ENCODE measurements at regions not wholly inside any gene's neighbourhood (a gene's known extent, or its start where the extent isn't known, plus 50 kb on each side); places are given as distances from the start of the nearest gene placed in this dataset.
A peak's percentile ranks its signal among the peaks of the same experiment; 100 is the strongest.

DNA sequence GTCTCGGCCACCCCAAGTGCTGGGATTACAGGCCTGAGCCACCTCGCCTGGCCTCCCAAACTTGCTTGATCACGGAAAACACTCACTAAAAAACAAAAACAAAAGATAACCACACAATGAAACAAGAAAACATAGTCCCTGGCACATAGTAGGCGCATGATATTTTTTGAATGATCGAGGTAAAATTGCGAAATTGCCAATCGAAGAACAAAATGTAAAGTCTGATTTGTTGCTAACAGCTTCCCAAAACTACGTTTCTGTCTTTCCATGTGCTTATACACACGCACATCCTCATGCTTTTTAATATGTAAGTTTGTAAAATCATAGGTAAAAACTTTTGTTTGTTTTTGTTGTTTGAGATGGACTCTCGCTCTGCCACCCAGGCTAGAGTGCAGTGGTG lies 168.5 kb upstream of the SALL4 start:
- 93 to 97% methylated on average over 10 of the region's 10 CpGs for WGBS, 2 donors
- TF ChIP-seq POLR2A (IDR thresholded peaks at IDR 0.05) = no peak
- TF ChIP-seq, protein P1, sequence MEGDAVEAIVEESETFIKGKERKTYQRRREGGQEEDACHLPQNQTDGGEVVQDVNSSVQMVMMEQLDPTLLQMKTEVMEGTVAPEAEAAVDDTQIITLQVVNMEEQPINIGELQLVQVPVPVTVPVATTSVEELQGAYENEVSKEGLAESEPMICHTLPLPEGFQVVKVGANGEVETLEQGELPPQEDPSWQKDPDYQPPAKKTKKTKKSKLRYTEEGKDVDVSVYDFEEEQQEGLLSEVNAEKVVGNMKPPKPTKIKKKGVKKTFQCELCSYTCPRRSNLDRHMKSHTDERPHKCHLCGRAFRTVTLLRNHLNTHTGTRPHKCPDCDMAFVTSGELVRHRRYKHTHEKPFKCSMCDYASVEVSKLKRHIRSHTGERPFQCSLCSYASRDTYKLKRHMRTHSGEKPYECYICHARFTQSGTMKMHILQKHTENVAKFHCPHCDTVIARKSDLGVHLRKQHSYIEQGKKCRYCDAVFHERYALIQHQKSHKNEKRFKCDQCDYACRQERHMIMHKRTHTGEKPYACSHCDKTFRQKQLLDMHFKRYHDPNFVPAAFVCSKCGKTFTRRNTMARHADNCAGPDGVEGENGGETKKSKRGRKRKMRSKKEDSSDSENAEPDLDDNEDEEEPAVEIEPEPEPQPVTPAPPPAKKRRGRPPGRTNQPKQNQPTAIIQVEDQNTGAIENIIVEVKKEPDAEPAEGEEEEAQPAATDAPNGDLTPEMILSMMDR (IDR thresholded peaks at IDR 0.05) = no peak
- intact Hi-C loops (cut with DNase I; ENCODE audit: low total_unique reads) = no loop called here
- peak in 1 of 2 donors; percentile 34 for DNase-seq (ENCODE audit: low spot score in 2 of 2)
- no peak overlapping the region for H3K4me3 ChIP-seq (ENCODE audit: low read depth, poor library complexity, severe bottlenecking)

DNA sequence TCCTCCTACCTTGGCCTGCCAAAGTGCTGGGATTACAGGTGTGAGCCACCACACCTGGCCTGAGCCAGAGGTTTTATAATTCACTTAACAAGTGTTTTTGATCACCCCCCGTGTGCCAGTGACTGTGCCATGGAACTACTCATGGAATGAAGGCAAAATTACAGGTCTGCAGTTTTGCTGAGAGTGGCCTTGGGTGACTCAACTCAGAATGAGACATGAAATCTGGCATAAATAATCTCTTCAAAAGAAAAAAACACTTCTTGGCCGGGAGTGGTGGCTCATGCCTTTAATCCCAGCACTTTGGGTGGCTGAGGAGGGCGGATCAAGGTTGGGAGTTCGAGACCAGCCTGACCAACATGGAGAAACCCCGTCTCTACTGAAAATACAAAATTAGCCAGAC lies 166.9 kb upstream of the SALL4 start:
- H3K4me3 ChIP-seq (ENCODE audit: low read depth, poor library complexity, severe bottlenecking) = no peak overlapping the region
- intact Hi-C loops (cut with DNase I; ENCODE audit: low total_unique reads) = no loop called here
- TF ChIP-seq POLR2A (IDR thresholded peaks at IDR 0.05) = no peak
- TF ChIP-seq, protein P1 (IDR thresholded peaks at IDR 0.05) = no peak
- 85 to 88% methylated on average over 5 of the region's 5 CpGs for WGBS, 2 donors
- peak in 1 of 2 donors; percentile 17 for DNase-seq (ENCODE audit: low spot score in 2 of 2)

DNA sequence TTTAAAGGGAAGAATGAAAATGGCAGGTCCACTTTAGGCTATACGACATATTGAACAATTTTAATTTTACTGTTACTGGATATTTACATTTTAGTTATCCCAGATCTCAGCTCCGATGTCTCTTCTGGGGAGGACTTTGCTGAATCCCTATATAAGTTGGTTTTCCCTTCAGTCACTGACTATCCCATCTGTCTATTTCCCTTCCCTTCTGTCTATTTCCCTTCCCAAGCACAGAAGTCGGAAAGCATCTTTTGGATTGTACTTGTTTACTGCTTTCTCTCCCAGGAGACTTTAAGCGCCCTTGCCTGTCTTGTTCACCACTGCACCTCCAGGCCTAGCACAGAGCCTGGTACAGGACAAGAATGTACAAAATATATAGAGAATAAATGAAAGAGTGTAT lies 165.8 kb upstream of the SALL4 start:
- intact Hi-C loops (cut with DNase I; ENCODE audit: low total_unique reads) = no loop called here
- WGBS, 2 donors = 96 to 97% methylated on average over 4 of the region's 4 CpGs
- TF ChIP-seq, protein P1 (IDR thresholded peaks at IDR 0.05) = no peak
- no peak for TF ChIP-seq POLR2A (IDR thresholded peaks at IDR 0.05)

DNA sequence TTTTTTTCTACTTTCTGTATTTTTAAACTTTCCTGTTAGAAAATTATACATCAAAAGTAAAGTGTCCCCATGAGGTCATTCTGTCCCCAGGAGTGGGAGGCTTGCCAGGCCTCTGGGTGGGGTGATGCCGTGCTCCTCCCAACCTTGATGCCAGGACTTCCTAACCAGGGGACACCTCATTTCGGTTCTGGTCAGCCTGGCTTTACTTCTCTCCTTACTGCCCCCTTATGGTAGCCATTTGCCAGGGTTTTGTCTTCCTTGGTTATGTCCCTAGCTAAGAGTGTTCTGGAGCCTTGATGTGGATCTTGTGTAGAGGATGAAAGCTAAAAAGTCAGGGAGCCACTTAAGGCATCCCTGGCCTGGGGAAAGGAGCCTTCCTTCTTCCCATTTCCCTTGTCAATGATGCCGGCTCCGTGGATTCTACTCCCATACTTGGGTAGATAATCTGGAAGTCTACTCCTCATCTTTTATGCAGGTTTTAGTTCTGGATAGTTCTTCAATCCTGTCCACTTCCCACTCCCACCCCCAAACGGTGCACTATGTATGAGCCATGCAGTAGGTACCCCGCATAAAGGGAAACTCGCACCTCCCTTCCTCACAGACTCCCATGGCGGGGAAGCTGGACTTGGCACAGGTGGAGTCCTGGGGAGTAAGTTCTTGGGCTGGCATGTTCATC lies 164.1 kb upstream of the SALL4 start:
- DNase-seq (ENCODE audit: low spot score in 2 of 2) = peak; percentile 23 to 83
- intact Hi-C loops (cut with DNase I; ENCODE audit: low total_unique reads) = no loop called here
- H3K4me3 ChIP-seq (ENCODE audit: low read depth, poor library complexity, severe bottlenecking) = no peak overlapping the region
- TF ChIP-seq, protein P1 (IDR thresholded peaks at IDR 0.05) = no peak
- no peak for TF ChIP-seq POLR2A (IDR thresholded peaks at IDR 0.05)
- WGBS, 2 donors = 52 to 60% methylated on average over 8 of the region's 8 CpGs

More for the DNA sequence above, 165.8 kb upstream of the SALL4 start:
- DNase-seq (ENCODE audit: low spot score in 2 of 2) = peak in 1 of 2 donors; percentile 9
- no peak overlapping the region for H3K4me3 ChIP-seq (ENCODE audit: low read depth, poor library complexity, severe bottlenecking)

DNA sequence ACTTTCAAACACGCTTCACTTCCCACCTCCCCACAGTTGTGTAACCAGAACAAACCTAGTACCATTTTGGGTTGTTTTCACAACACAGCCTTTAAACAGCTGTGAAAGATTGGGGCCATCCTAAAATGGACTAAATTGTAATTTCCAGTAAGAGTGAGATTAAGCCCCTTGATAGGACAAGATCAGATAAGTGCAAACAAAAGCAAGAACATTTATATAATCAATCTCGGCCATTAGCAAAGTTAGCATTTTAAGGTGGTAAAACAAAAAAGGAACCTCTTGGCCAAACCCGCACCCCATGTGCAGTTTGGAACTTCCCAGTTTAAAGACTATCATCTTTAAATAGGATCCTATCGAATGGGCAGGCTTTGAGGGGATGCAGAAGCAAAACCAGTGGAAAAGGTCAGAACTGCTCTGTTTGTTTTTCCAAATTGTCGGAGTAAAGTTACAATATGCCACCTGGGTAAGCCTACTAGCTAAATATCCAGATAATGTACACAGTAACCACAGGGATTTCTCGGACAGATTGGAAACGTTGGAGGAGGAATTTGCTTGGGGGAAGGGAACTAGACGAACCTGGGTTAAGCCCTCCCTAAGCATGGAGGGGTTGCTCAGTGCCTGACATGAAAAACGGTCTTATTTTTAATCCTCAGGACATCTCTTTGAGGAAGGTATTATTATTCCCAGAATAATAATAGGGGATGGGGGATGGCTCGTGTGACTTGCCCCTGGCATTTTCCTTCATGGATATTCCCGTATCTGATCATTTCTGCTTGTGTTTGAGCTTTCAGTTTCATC lies 159.8 kb upstream of the SALL4 start:
- 71 to 73% methylated on average over 11 of the region's 11 CpGs for WGBS, 2 donors

More for the DNA sequence above, 159.8 kb upstream of the SALL4 start:
- no peak overlapping the region for H3K4me3 ChIP-seq (ENCODE audit: low read depth, poor library complexity, severe bottlenecking)
- intact Hi-C loops (cut with DNase I; ENCODE audit: low total_unique reads) = loop anchor here (1.0 kb wide), 1 partner anchor 16 kb away; no protein-coding TSS in a partner anchor
- TF ChIP-seq, protein P1 (IDR thresholded peaks at IDR 0.05) = no peak
- no peak for TF ChIP-seq POLR2A (IDR thresholded peaks at IDR 0.05)
- DNase-seq (ENCODE audit: low spot score in 2 of 2) = peak in 1 of 2 donors; percentile 25

Measured in lower leg skin (tissue), 4 donors.